Upper lobe of left lung (tissue), 4 donors: ENCODE measurements at regions not wholly inside any gene's neighbourhood (a gene's known extent, or its start where the extent isn't known, plus 50 kb on each side); places are given as distances from the start of the nearest gene placed in this dataset.
"Not testable (repeated sequence)": the region's sequence is repeated elsewhere in the genome, so short reads cannot be mapped to it uniquely, and the experiment has no call there.

ENCODE experiments used
- POLR2A ChIP-seq, 4 donors: fragments of 450-650 bp; IDR thresholded peaks; one replicate each; pipeline ENCODE4 v1.5.1; 2016 to 2017; ENCODE audit warnings: antibody characterized with exemption in 4 of 4, mild to moderate bottlenecking in 2 of 4
- TF ChIP-seq, protein P1 (sequence below), 6 experiments: fragments of 450-650 bp in 4 of 6; fragments of 200-600 bp in 2 of 6; sonication (generic) in 2 of 6; IDR thresholded peaks; one replicate each; pipeline ENCODE4 v1.5.1; 2016 to 2019; ENCODE audit warnings: antibody characterized with exemption in 6 of 6

DNA sequence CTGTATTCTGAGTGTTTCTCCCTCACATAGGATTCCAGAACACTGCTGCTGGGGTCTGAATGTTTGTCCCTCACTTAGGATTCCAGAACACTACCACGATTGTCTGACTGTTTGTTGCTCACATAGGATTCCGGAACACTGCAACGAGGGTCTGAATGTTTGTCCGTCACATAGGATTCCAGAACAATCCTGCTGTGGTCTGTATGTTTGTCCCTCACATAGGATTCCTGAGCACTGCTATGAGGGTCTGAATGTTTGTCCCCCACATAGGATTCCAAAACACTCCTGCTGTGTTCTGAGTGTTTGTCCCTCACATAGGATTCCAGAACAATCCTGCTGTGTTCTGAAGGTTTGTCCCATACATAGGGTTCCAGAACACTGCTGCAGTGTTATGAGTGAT, 215.8 kb downstream of the FOXD4L6 start:
- not testable (repeated sequence) for TF ChIP-seq POLR2A (IDR thresholded peaks at IDR 0.05)
- TF ChIP-seq, protein P1, sequence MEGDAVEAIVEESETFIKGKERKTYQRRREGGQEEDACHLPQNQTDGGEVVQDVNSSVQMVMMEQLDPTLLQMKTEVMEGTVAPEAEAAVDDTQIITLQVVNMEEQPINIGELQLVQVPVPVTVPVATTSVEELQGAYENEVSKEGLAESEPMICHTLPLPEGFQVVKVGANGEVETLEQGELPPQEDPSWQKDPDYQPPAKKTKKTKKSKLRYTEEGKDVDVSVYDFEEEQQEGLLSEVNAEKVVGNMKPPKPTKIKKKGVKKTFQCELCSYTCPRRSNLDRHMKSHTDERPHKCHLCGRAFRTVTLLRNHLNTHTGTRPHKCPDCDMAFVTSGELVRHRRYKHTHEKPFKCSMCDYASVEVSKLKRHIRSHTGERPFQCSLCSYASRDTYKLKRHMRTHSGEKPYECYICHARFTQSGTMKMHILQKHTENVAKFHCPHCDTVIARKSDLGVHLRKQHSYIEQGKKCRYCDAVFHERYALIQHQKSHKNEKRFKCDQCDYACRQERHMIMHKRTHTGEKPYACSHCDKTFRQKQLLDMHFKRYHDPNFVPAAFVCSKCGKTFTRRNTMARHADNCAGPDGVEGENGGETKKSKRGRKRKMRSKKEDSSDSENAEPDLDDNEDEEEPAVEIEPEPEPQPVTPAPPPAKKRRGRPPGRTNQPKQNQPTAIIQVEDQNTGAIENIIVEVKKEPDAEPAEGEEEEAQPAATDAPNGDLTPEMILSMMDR (IDR thresholded peaks at IDR 0.05): not testable (repeated sequence)
